GM12873 (cell line): ENCODE measurements at regions not wholly inside any gene's neighbourhood (a gene's known extent, or its start where the extent isn't known, plus 50 kb on each side); places are given as distances from the start of the nearest gene placed in this dataset.

Experiments used
- CTCF ChIP-seq: IDR thresholded peaks from 2 replicates; pipeline ENCODE4 v1.5.1; 2012; ENCODE audit warnings: low read depth, mild to moderate bottlenecking, moderate library complexity, low read length, control low read depth; ENCODE audit not compliant: insufficient read depth; ENCODE audit errors: missing control alignments

- no peak for TF ChIP-seq CTCF
Observed at GRCh38 chr14:100415226-100415625, 92.1 kb downstream of the SLC25A47 start.

DNA sequence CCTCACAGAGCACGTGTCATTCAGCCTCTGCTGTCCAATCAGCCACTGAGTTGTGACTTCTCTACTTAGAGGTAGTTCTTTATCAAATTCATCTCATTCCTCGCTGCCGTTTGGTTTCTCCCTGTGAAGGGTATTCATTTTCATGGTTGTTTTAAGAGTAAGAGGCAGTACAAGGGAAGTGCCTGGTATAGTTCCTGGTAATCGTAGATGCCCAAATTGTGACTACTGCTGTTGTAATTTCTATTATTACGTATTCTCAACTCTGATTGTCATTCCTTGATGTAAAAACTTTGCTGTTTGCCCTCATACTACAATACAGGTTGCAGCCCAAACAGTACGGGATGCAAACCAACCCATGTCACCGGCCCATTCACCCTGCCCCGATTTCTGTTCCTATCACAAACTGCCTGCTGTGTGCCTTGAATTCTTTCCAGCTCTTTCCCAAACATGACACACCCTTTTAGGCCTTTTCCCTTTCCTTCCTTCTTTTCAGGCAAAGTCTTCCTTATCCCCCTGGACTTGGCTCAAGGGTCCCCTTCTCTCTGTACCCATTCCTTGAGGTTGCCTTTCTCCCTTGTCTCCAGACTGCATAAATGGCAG is 93.0 kb downstream of the SLC25A47 start:
- TF ChIP-seq CTCF, result no peak

DNA sequence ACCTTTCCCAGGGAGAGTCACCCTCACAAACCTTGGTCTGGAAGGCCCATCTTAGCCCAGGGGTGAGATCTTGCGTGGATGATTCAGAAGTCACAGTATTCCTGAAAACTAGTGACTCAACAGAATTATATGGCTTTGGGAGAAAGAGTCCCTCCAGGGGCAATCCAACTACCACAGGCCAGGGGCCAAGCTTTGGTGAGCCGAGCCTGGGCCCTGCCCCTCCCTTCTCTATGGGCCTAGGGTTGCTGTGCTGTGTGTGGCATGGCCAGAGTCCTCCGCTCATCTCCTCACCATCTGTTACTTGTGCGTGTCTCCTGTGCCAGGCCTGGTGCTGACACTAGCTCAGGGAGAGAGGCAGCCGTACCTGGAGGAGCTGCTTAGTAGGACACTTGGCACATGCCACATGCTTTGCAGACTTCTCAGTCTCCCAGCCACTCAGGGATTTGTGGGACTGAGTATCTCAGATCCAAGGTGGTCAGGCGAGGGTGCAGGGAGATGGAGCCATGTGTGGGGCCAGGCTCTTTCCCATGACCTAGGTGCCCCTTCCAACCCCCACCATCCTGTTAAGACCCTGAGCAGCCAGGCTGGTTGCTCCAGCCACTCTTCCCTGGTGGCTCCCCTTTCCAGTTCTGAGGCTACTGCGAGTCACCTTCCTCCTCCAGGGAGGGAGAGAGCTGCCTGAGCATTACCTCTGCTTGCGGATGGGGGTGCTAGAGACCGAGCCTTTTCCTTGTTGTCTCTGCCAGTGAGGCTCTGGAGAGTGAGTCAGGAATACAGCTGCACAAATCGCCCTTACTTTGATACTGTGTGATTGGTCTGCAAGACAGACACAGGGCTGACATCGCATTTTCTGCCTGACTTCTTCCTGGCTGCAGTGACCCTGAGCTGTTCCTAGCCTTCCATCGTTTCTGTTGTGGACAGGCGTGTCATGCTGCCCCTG is 94.1 kb downstream of the SLC25A47 start:
- TF ChIP-seq CTCF, result no peak

- TF ChIP-seq CTCF, result no peak
Observed at GRCh38 chr14:100419856-100420255, 96.7 kb downstream of the SLC25A47 start.

GRCh38 chr14:100421756-100422470 is 98.8 kb downstream of the SLC25A47 start:
- no peak for TF ChIP-seq CTCF

- TF ChIP-seq CTCF, result no peak
Observed at GRCh38 chr14:100422556-100423316, 99.6 kb downstream of the SLC25A47 start.
